ENCODE measurements at regions not wholly inside any gene's neighbourhood (a gene's known extent, or its start where the extent isn't known, plus 50 kb on each side); places are given as distances from the start of the nearest gene placed in this dataset.

- dilution Hi-C loops (cut with MboI; ENCODE audit: extremely low pct_ligation_motif_present, low sequenced_read_pairs), result no loop called here
- no peak overlapping the region for H3K9ac ChIP-seq (ENCODE audit: control insufficient read depth, extremely low read depth, insufficient read depth, low read length)
- H3K4me3 ChIP-seq (ENCODE audit: control insufficient read depth in 2 of 3, extremely low read depth in 1 of 3, insufficient read depth in 2 of 3, low read depth in 1 of 3, low read length in 3 of 3), result no peak overlapping the region
- H3K36me3 ChIP-seq (ENCODE audit: control insufficient read depth in 2 of 2, extremely low read depth in 1 of 2, insufficient read depth in 2 of 2, low read length in 2 of 2), result no peaks in the 10 kb centered on the region
- TF ChIP-seq CTCF (optimal IDR thresholded peaks at IDR 0.05 in 1 of 3, IDR thresholded peaks at IDR 0.05 in 1 of 3, conservative IDR thresholded peaks at IDR 0.05 in 1 of 3; ENCODE audit: extremely low read depth in 1 of 3, insufficient read depth in 2 of 3, low read length in 3 of 3) (no peak), EZH2 (IDR thresholded peaks at IDR 0.05; ENCODE audit: low read length) (no peak)
- H2AFZ ChIP-seq (ENCODE audit: control insufficient read depth, low read length), result no peak overlapping the region
- DNase-seq (ENCODE audit: low read depth, low spot score) (no peak), FAIRE-seq (no peak)
- no peaks in the 10 kb centered on the region for H3K79me2 ChIP-seq (ENCODE audit: control insufficient read depth, insufficient read depth, low read length)
- H3K4me2 ChIP-seq (ENCODE audit: control insufficient read depth, extremely low read depth, insufficient read depth, low read depth, low read length), result no peak overlapping the region
- no peaks in the 10 kb centered on the region for H4K20me1 ChIP-seq (ENCODE audit: control insufficient read depth, extremely low read depth, insufficient read depth, low read length)
- no peak overlapping the region for H3K27ac ChIP-seq (ENCODE audit: control insufficient read depth, insufficient read depth, low read length)
- H3K4me1 ChIP-seq (ENCODE audit: control insufficient read depth, extremely low read depth, insufficient read depth, low read length), result no peaks in the 10 kb centered on the region
- H3K27me3 ChIP-seq (ENCODE audit: control insufficient read depth, extremely low read depth, insufficient read depth, low read length), result peaks cover 3% of the 10 kb centered on the region
- no peaks in the 10 kb centered on the region for H3K9me3 ChIP-seq (ENCODE audit: control insufficient read depth, low read depth, low read length)
- H3K9me1 ChIP-seq (ENCODE audit: control insufficient read depth, extremely low read depth, insufficient read depth, low read length), result no peaks in the 10 kb centered on the region
Observed at GRCh38 chr16:74024953-74025352, 271.7 kb upstream of the PSMD7 start.

- Histone ChIP-seq H4K20me1 (ENCODE audit: control insufficient read depth, extremely low read depth, insufficient read depth, low read length) (no peaks in the 10 kb centered on the region), H3K9me1 (ENCODE audit: control insufficient read depth, extremely low read depth, insufficient read depth, low read length) (no peaks in the 10 kb centered on the region), H3K27me3 (ENCODE audit: control insufficient read depth, extremely low read depth, insufficient read depth, low read length) (no peaks in the 10 kb centered on the region), H3K9me3 (ENCODE audit: control insufficient read depth, low read depth, low read length) (no peaks in the 10 kb centered on the region), H3K4me3 (ENCODE audit: control insufficient read depth in 2 of 3, extremely low read depth in 1 of 3, insufficient read depth in 2 of 3, low read depth in 1 of 3, low read length in 3 of 3) (no peak overlapping the region), H2AFZ (ENCODE audit: control insufficient read depth, low read length) (no peak overlapping the region), H3K9ac (ENCODE audit: control insufficient read depth, extremely low read depth, insufficient read depth, low read length) (no peak overlapping the region), H3K79me2 (ENCODE audit: control insufficient read depth, insufficient read depth, low read length) (no peaks in the 10 kb centered on the region), H3K36me3 (ENCODE audit: control insufficient read depth in 2 of 2, extremely low read depth in 1 of 2, insufficient read depth in 2 of 2, low read length in 2 of 2) (no peaks in the 10 kb centered on the region), H3K4me2 (ENCODE audit: control insufficient read depth, extremely low read depth, insufficient read depth, low read depth, low read length) (no peak overlapping the region), H3K4me1 (ENCODE audit: control insufficient read depth, extremely low read depth, insufficient read depth, low read length) (no peaks in the 10 kb centered on the region), H3K27ac (ENCODE audit: control insufficient read depth, insufficient read depth, low read length) (no peak overlapping the region)
- no peak for DNase-seq (ENCODE audit: low read depth, low spot score)
- FAIRE-seq, result no peak
- dilution Hi-C loops (cut with MboI; ENCODE audit: extremely low pct_ligation_motif_present, low sequenced_read_pairs), result no loop called here
- TF ChIP-seq CTCF (optimal IDR thresholded peaks at IDR 0.05 in 1 of 3, IDR thresholded peaks at IDR 0.05 in 1 of 3, conservative IDR thresholded peaks at IDR 0.05 in 1 of 3; ENCODE audit: extremely low read depth in 1 of 3, insufficient read depth in 2 of 3, low read length in 3 of 3), result no peak
- TF ChIP-seq EZH2 (IDR thresholded peaks at IDR 0.05; ENCODE audit: low read length), result no peak
Observed at GRCh38 chr16:74020095-74020670, 276.4 kb upstream of the PSMD7 start.

Data from keratinocyte (primary cell).